Medulla oblongata (tissue), 1 donor: ENCODE measurements at regions not wholly inside any gene's neighbourhood (a gene's known extent, or its start where the extent isn't known, plus 50 kb on each side); places are given as distances from the start of the nearest gene placed in this dataset.

Experiments used
- DNase-seq: peaks from one replicate; pipeline ENCODE4 v3.0.0-alpha.2; 2015; ENCODE audit errors: extremely low spot score

- DNase-seq: no peak
Measured at GRCh38 chr6:4004249-4004648, 74.7 kb downstream of the FAM217A start.

GRCh38 chr6:4008324-4009047 is 70.5 kb downstream of the FAM217A start:
- DNase-seq: peak; percentile 38

- no peak for DNase-seq
Measured at GRCh38 chr6:4009486-4009885, 69.5 kb downstream of the FAM217A start.

- no peak for DNase-seq
Measured at GRCh38 chr6:4010048-4010447, 68.9 kb downstream of the FAM217A start.

- no peak for DNase-seq
Measured at GRCh38 chr6:4010689-4011090, 68.2 kb downstream of the FAM217A start.

GRCh38 chr6:4012826-4013225 is 66.1 kb downstream of the FAM217A start:
- no peak for DNase-seq

- no peak for DNase-seq
Measured at GRCh38 chr6:4017058-4017739, 61.7 kb downstream of the FAM217A start.

- peak; percentile 52 for DNase-seq
Measured at GRCh38 chr6:4017834-4018170, 61.1 kb downstream of the FAM217A start.

- peak; percentile 98 for DNase-seq
Measured at GRCh38 chr6:4018171-4018923, 60.6 kb downstream of the FAM217A start.
